ENCODE measurements at regions not wholly inside any gene's neighbourhood (a gene's known extent, or its start where the extent isn't known, plus 50 kb on each side); places are given as distances from the start of the nearest gene placed in this dataset.

DNA sequence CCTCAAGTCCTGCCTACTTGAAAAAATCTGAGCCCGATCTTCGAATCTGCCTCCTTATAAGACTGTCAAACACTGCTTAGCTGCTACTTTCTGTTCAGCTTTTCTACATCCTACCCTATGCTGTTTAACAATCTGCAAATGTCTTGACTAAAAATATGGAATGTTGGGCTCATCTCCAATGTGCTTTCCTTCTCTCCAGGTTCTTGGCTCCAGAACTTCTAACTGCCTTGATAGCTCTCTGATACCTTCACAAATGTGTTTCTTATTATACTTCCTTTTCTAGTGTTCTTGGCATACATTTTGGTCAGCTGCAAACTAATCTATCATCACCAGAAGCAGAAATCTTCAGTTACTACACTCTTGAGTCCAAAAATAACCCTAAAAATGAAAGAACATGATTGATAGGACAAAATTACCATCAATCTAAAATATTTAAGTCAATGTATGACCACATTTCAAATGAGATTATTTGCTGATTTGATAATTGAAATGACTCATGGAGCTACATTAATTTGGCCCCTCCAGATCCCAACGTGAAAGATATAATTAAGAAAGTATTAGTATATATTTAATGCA is 372.3 kb upstream of the MON1B start:
- TF ChIP-seq RARB (CRISPR knock-in tag; IDR thresholded peaks at IDR 0.05) (no peak), SNAI2 (CRISPR knock-in tag; IDR thresholded peaks at IDR 0.05) (no peak), ISL1 (CRISPR knock-in tag; IDR thresholded peaks at IDR 0.05) (peak; percentile 82), GLIS3 (CRISPR knock-in tag; IDR thresholded peaks at IDR 0.05) (no peak), ZC3H10 (CRISPR knock-in tag; IDR thresholded peaks at IDR 0.05) (no peak), OSR1 (CRISPR knock-in tag; IDR thresholded peaks at IDR 0.05) (no peak), ESRRG (CRISPR knock-in tag; IDR thresholded peaks at IDR 0.05) (no peak), TOX (CRISPR knock-in tag; IDR thresholded peaks at IDR 0.05; ENCODE audit: borderline replicate concordance) (no peak), BACH2 (CRISPR knock-in tag; IDR thresholded peaks at IDR 0.05; ENCODE audit: borderline replicate concordance) (no peak), CSDC2 (CRISPR knock-in tag; IDR thresholded peaks at IDR 0.05) (no peak), ZFP30 (CRISPR knock-in tag; IDR thresholded peaks at IDR 0.05) (no peak), TCF4 (CRISPR knock-in tag; IDR thresholded peaks at IDR 0.05; ENCODE audit: borderline replicate concordance) (peak; percentile 72; the same call in 1 of the 2 replicates), ZNF70 (CRISPR knock-in tag; IDR thresholded peaks at IDR 0.05) (no peak), ARNTL (CRISPR knock-in tag; IDR thresholded peaks at IDR 0.05; ENCODE audit: borderline replicate concordance, low read depth) (no peak), ZNF8 (CRISPR knock-in tag; IDR thresholded peaks at IDR 0.05) (no peak), CREB5 (CRISPR knock-in tag; IDR thresholded peaks at IDR 0.05; ENCODE audit: low read depth) (peak; percentile 75), PPARA (CRISPR knock-in tag; IDR thresholded peaks at IDR 0.05; ENCODE audit: borderline replicate concordance) (no peak), ZFP3 (CRISPR knock-in tag; IDR thresholded peaks at IDR 0.05) (no peak), ZNF565 (CRISPR knock-in tag; conservative IDR thresholded peaks at IDR 0.05; ENCODE audit: low read depth) (no peak)
- TF ChIP-seq, protein P1, sequence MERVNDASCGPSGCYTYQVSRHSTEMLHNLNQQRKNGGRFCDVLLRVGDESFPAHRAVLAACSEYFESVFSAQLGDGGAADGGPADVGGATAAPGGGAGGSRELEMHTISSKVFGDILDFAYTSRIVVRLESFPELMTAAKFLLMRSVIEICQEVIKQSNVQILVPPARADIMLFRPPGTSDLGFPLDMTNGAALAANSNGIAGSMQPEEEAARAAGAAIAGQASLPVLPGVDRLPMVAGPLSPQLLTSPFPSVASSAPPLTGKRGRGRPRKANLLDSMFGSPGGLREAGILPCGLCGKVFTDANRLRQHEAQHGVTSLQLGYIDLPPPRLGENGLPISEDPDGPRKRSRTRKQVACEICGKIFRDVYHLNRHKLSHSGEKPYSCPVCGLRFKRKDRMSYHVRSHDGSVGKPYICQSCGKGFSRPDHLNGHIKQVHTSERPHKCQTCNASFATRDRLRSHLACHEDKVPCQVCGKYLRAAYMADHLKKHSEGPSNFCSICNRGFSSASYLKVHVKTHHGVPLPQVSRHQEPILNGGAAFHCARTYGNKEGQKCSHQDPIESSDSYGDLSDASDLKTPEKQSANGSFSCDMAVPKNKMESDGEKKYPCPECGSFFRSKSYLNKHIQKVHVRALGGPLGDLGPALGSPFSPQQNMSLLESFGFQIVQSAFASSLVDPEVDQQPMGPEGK (CRISPR knock-in tag; IDR thresholded peaks at IDR 0.05; ENCODE audit: borderline replicate concordance), result no peak
- TF ChIP-seq, protein P2, sequence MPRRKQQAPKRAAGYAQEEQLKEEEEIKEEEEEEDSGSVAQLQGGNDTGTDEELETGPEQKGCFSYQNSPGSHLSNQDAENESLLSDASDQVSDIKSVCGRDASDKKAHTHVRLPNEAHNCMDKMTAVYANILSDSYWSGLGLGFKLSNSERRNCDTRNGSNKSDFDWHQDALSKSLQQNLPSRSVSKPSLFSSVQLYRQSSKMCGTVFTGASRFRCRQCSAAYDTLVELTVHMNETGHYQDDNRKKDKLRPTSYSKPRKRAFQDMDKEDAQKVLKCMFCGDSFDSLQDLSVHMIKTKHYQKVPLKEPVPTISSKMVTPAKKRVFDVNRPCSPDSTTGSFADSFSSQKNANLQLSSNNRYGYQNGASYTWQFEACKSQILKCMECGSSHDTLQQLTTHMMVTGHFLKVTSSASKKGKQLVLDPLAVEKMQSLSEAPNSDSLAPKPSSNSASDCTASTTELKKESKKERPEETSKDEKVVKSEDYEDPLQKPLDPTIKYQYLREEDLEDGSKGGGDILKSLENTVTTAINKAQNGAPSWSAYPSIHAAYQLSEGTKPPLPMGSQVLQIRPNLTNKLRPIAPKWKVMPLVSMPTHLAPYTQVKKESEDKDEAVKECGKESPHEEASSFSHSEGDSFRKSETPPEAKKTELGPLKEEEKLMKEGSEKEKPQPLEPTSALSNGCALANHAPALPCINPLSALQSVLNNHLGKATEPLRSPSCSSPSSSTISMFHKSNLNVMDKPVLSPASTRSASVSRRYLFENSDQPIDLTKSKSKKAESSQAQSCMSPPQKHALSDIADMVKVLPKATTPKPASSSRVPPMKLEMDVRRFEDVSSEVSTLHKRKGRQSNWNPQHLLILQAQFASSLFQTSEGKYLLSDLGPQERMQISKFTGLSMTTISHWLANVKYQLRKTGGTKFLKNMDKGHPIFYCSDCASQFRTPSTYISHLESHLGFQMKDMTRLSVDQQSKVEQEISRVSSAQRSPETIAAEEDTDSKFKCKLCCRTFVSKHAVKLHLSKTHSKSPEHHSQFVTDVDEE (CRISPR knock-in tag; IDR thresholded peaks at IDR 0.05), result 0 out of 2 replicates have a peak, but pooled peaks have one; percentile 44
- TF ChIP-seq, protein P3, sequence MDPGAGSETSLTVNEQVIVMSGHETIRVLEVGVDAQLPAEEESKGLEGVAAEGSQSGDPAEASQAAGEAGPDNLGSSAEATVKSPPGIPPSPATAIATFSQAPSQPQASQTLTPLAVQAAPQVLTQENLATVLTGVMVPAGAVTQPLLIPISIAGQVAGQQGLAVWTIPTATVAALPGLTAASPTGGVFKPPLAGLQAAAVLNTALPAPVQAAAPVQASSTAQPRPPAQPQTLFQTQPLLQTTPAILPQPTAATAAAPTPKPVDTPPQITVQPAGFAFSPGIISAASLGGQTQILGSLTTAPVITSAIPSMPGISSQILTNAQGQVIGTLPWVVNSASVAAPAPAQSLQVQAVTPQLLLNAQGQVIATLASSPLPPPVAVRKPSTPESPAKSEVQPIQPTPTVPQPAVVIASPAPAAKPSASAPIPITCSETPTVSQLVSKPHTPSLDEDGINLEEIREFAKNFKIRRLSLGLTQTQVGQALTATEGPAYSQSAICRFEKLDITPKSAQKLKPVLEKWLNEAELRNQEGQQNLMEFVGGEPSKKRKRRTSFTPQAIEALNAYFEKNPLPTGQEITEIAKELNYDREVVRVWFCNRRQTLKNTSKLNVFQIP (CRISPR knock-in tag; IDR thresholded peaks at IDR 0.05; ENCODE audit: borderline replicate concordance, low read depth), result no peak; the same call in 1 of the 2 replicates
- TF ChIP-seq, protein P4, sequence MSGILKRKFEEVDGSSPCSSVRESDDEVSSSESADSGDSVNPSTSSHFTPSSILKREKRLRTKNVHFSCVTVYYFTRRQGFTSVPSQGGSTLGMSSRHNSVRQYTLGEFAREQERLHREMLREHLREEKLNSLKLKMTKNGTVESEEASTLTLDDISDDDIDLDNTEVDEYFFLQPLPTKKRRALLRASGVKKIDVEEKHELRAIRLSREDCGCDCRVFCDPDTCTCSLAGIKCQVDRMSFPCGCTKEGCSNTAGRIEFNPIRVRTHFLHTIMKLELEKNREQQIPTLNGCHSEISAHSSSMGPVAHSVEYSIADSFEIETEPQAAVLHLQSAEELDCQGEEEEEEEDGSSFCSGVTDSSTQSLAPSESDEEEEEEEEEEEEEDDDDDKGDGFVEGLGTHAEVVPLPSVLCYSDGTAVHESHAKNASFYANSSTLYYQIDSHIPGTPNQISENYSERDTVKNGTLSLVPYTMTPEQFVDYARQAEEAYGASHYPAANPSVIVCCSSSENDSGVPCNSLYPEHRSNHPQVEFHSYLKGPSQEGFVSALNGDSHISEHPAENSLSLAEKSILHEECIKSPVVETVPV (CRISPR knock-in tag; IDR thresholded peaks at IDR 0.05), result peak; percentile 63; the same call in 1 of the 2 replicates
- ATAC-seq, result no peak

DNA sequence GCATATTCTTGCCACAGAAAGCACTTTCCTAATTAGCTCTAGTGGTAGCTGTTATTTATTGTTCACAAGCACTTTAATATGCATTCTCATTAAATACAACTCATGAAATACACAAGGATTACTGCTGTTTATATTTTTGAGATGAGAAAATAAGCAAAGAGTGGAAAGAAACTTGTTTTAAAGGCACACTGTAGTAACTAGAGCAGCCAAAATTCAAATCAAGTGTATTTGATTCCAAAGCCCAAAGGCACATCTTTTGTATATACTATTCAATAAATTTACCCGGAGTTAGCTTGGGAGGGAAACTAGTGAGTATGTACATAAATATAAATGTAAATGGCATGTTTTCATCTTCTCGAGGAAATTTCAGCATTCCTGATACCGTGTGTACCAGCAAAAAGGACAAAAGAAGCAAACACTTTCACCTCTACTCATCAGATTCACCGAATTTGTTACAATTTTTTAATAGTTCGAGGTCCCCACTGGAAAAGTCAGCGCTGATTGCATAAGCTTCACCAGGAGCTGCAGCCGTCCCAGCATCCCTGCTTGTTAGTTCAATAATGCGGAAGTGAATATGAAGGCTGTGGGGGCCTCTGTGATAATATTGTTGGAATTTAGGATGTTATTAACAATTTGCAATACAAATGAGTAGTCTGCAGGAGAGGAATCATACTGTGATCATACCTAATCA is 371.6 kb upstream of the MON1B start:
- no peak for ATAC-seq
- TF ChIP-seq PPARA (CRISPR knock-in tag; IDR thresholded peaks at IDR 0.05; ENCODE audit: borderline replicate concordance), result no peak
- no peak for TF ChIP-seq ISL1 (CRISPR knock-in tag; IDR thresholded peaks at IDR 0.05)
- no peak for TF ChIP-seq ZNF8 (CRISPR knock-in tag; IDR thresholded peaks at IDR 0.05)
- no peak for TF ChIP-seq RARB (CRISPR knock-in tag; IDR thresholded peaks at IDR 0.05)
- no peak for TF ChIP-seq GLIS3 (CRISPR knock-in tag; IDR thresholded peaks at IDR 0.05)
- TF ChIP-seq ESRRG (CRISPR knock-in tag; IDR thresholded peaks at IDR 0.05), result no peak
- no peak for TF ChIP-seq TOX (CRISPR knock-in tag; IDR thresholded peaks at IDR 0.05; ENCODE audit: borderline replicate concordance)
- TF ChIP-seq, protein P2 (CRISPR knock-in tag; IDR thresholded peaks at IDR 0.05), result no peak
- TF ChIP-seq ZNF565 (CRISPR knock-in tag; conservative IDR thresholded peaks at IDR 0.05; ENCODE audit: low read depth), result no peak

Data from SK-N-SH treated with all-trans-retinoic acid at 6 μM for 48 hours (cell line).